LHCN-M2 (cell line): ENCODE measurements at regions not wholly inside any gene's neighbourhood (a gene's known extent, or its start where the extent isn't known, plus 50 kb on each side); places are given as distances from the start of the nearest gene placed in this dataset.

ENCODE experiments used
- DNase-seq: peaks from one replicate; pipeline ENCODE4 v3.0.0-alpha.2; 2012; ENCODE audit warnings: low read depth

DNA sequence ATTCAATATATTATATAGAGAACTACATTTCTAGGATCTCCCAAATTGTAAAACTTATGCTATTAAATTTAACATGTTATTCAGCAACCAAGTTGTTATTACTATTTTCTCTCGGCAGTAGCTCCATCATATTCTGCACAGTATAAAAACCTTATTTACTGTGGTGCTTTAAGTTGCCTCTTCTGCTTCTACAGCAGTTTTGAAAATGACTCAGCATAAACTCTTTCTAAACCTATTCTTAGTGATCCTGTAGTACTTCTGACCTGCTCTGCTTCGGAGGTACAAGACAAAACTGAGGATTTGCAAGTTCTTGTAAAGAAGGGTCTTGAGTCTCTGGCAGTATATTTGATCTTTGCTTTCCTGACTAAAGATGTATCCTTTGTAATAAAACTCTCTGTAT lies 567.2 kb downstream of the TMX3 start:
- DNase-seq, result no peak

DNA sequence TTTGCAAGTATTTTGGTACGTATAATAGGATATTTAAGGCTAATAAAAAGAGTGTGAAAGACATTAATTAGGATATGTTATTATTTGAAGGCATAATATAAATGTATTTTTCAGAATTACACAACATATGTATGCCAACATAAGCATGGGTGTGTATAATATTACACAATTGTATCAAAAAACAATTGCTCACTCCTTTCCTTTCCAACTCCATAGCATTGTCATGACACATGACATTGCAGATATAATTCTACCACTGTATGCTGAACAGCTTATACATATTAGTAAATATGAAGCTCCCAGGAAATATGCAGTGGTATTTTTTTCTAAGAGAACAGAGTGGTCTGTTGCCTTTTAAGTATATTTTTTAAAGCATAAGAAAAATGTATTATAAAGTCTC lies 593.1 kb downstream of the TMX3 start:
- no peak for DNase-seq

GRCh38 chr18:68121308-68121707 lies 593.6 kb downstream of the TMX3 start:
- DNase-seq, result no peak

DNA sequence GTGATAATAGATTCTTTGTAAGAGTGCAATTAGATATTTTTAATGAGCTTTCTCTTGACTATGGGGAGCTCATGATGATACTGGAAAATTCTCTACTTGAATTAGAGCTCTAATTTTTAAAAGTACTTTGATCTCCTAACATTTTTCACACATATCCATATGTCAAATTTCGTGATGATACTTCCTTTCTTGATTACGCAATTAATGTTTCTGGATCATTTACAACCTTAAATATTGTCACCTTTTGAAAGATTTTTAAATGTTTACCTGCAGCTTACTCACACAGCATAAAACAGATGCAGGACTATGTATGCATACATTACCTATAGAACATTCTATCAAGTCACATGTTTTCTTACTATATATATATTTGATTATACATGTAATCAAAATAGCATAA lies 598.5 kb upstream of the DSEL start:
- no peak for DNase-seq

DNA sequence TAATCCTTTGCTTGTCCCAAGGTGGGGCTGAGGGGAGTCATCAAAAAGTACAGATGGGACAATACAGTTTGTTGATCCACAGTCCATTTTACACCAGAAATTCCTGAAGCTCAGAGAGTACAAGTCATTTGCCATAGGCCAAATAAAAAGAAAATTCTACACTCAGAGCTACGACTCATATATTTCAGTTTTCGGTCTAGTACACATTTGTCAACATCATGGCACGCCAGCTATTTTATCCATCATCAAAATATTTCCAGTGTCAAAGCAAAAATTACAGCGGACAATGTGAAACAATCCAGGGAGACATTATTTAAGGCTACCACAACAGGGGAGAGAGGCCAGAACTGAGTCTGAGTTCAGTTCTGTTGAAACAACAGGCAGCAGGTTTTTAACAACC lies 587.5 kb upstream of the DSEL start:
- DNase-seq, result no peak

DNA sequence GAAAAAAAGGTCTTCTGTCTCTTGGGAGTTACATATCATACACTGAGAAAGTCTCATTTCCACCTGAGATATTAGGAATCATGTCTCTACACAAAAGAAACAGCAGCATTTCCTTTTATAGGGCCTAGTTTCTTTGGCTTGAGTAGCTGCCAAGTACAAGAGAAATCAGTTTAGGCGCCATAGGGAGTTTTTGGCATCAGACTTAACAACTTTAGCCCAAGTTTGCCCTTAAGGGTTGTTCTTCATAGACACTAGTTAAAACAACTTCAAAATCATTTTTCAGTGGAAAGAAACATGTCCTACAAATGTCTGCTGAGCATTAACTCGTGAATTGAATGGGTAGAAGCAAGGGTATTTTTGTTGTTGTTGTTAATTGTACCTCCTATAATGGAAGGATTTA lies 587.0 kb upstream of the DSEL start:
- no peak for DNase-seq

- no peak for DNase-seq
Observed at GRCh38 chr18:68102117-68102516, 585.6 kb upstream of the DSEL start.

DNA sequence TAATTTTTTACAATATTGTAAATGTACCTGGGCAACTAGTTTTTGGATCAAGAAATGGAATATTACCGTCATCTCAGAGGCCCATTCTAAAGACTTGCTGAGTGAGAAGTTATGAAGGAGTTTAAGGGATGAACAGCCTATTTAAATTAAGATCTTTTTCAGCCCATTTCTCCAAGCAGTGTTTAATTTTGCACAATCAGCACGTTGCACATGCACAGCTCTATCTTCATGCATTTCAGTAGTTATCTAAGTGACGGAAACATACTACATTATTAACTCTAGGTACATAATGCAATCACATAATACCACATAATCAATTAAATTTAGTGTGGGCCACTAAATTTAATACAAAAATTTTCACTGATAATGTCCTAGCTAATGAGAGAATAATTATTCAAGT lies 582.1 kb upstream of the DSEL start:
- DNase-seq, result no peak

DNA sequence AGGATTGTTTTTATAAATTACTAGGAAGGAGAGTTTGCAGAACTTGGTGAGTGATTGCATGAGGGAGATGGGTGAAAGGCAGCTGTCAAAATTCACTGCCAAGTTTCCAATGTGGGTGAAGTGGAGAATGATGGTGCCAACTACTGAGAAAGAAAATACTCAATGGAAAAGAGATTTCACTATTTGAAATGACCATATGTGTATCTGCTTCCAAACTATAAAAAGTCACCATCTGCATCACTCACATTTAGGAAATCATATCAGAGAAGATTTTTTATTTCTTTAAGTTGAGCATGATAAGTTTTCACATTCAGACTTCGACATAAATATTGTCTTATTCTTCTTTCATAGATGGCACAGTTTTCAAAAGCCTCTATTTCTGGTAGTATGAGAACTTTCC lies 570.0 kb upstream of the DSEL start:
- no peak for DNase-seq

GRCh38 chr18:68085251-68085650 lies 568.7 kb upstream of the DSEL start:
- DNase-seq, result no peak

GRCh38 chr18:68083776-68084175 lies 567.3 kb upstream of the DSEL start:
- no peak for DNase-seq

- peak; percentile 78 for DNase-seq
Observed at GRCh38 chr18:68083131-68083530, 566.6 kb upstream of the DSEL start.

DNA sequence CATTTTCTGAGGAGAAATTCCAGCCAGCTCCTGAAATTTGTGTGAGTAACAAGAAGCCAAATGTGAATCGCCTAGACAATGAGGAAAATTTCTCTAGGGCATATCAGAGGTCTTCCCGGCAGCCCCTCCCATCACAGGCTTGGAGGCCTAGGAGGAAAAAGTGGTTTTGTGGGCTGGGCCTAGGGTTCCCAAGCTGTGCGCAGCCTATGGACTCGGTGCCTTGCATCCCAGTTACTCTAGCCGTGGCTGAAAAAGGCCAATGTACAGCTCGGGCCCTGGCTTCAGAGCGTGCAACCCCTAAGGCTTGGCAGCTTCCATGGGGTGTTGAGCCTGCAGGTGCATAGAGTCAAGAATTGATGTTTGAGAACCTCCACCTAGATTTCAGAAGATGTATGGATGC lies 556.2 kb upstream of the DSEL start:
- DNase-seq, result no peak

DNA sequence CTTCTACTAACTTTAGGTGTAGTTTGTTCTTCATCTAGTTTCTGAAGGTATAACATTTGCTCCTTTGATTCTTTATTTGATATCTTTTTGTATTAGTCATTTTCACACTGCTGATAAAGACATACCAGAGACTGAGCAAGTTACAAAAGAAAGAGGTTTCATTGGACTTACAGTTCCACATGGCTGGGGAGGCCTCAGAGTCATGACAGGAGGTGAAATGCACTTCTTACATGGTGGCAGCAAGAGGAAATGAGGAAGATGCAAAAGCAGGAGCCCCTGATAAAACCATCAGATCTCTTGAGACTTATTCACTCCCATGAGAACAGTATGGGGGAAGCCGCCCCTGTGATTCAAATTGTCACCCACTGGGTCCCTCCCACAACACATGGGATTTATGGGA lies 544.4 kb upstream of the DSEL start:
- DNase-seq, result no peak

GRCh38 chr18:68056936-68057335 lies 540.4 kb upstream of the DSEL start:
- DNase-seq, result peak; percentile 39

DNA sequence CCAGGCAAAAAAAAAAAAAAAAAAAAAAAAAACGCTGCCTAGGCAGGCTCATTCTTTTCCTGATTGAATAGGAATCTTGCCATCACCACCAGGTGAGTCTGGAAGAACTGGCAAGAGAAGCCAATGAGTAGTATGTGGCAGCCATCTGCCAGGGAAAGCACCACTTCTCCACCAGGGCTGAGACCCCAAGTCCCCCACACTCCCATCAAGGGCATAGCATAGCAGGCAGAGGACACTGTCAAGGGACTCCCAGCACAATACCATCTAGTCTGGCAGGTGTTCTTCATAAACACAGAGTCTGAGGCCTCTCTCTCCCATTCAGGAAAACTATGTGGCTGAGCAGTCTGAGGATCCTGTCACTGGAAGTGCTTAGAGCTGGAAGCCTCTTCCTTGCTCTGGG lies 538.1 kb upstream of the DSEL start:
- DNase-seq, result no peak

- no peak for DNase-seq
Observed at GRCh38 chr18:68053290-68053689, 536.8 kb upstream of the DSEL start.

DNA sequence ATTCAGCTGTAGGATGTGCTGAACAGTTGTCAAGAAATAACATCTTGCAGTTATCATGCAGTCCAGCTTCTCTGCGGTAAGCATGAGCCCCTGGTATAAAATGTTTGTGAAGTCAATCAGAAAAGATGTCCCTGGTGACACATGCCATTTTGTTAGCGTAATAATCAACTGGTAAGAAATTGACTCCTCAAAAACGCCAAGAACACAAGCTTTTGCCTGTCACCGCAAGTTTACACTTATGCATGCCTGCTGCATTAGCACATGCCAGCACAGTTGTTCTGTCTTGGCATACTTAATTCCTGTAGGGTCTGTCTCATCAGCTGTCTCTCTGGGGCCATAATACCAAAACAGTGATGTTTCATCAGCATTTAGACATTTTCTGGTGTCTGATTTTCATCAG lies 524.8 kb upstream of the DSEL start:
- DNase-seq, result peak; percentile 95

- no peak for DNase-seq
Observed at GRCh38 chr18:68040198-68040597, 523.7 kb upstream of the DSEL start.

GRCh38 chr18:68035774-68036522 lies 519.4 kb upstream of the DSEL start:
- no peak for DNase-seq

GRCh38 chr18:68034296-68034695 lies 517.8 kb upstream of the DSEL start:
- DNase-seq, result no peak

GRCh38 chr18:68033466-68033865 lies 516.9 kb upstream of the DSEL start:
- DNase-seq, result peak; percentile 22

- DNase-seq, result peak; percentile 62
Observed at GRCh38 chr18:68024716-68025115, 508.2 kb upstream of the DSEL start.

DNA sequence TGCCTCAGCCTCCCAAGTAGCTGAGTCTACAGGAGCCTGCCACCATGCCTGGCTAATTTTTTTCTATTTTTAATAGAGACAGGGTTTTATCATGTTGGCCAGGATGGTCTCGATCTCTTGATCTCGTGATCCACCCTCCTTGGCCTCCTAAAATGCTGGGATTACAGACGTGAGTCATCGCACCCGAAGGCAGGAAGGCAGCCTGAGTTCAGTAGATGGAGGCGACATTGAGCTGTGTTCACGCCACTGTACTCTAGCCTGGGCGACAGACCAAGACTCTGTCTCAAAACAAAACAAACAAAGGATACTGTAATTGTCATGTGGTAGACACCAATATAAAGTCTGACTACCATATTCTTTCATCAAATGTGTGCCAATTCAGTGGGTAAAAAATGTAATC lies 500.9 kb upstream of the DSEL start:
- DNase-seq, result peak; percentile 5
